Pancreas (tissue), 10 donors: ENCODE measurements at regions not wholly inside any gene's neighbourhood (a gene's known extent, or its start where the extent isn't known, plus 50 kb on each side); places are given as distances from the start of the nearest gene placed in this dataset.

Source experiments
- ATAC-seq, 4 donors: fragments of 200-7000 bp; cut with Tn5 transposase; one replicate each; pipeline versions ENCODE4 v1.8.0 to v1.9.1; 2020; ENCODE audit warnings: mild to moderate bottlenecking in 4 of 4, moderate library complexity in 4 of 4
- DNase-seq, 6 donors: peaks; one replicate each; pipeline ENCODE4 v3.0.0-alpha.2; 2020
- FAIRE-seq: peaks from 2 replicates; lab custom pipeline; 2012; peaks lifted over from hg19 to GRCh38; lab: Jason Lieb, UNC
- H3K27ac ChIP-seq, 4 donors: fragments of 200-600 bp; sonication (generic); 1 replicate in 3 of 4; 2 replicates in 1 of 4; pipeline versions ENCODE4 v1.5.0 to v1.8.0; 2020
- H3K27me3 ChIP-seq, 4 donors: fragments of 200-600 bp; one replicate each; pipeline ENCODE4 v1.8.0; 2021
- H3K36me3 ChIP-seq, 3 donors: fragments of 200-600 bp; sonication (generic) in 1 of 3; one replicate each; pipeline versions ENCODE4 v1.5.0 to v1.8.0; 2020 to 2021
- H3K4me1 ChIP-seq, 3 donors: fragments of 200-600 bp; one replicate each; pipeline ENCODE4 v1.8.0; 2021
- H3K4me3 ChIP-seq, 4 donors: fragments of 200-600 bp; sonication (generic) in 2 of 4; one replicate each; pipeline versions ENCODE4 v1.5.0 to v1.8.0; 2020 to 2021
- H3K9me3 ChIP-seq, 4 donors: fragments of 200-600 bp; one replicate each; pipeline ENCODE4 v1.8.0; 2021
- CTCF ChIP-seq, 4 donors: fragments of 200-600 bp; sonication (generic) in 3 of 4; IDR thresholded peaks; one replicate each; pipeline versions ENCODE4 v1.5.0 to v1.8.0; 2021; ENCODE audit warnings: antibody characterized with exemption in 4 of 4
- WGBS, 2 donors: extraction: QIAGEN DNeasy Blood & Tissue Kit; methylation state at CpG; one replicate each; pipeline ENCODE4 v1.1.7; 2013; 5-methylcytosine and 5-hydroxymethylcytosine counted together
- intact Hi-C, 3 donors: fragments of 100-400 bp; cut with DNase I; formaldehyde crosslinking; loops; one replicate each; pipeline versions ENCODE4 v1.11.1 to v1.14.2; 2022
- donor health status: healthy with polysubstance abuse.
- donor health status: DM: no; HTN: no; CAD: no; lungs with moderate emphysema.
- donor health status: DM: no; HTN: no; CAD: no.
- donor health status: control.
- donor health status: control.
- donor health status: Bipolar disorder and iron deficiency.
- donor health status: DM: yes; HTN: yes; CAD: no.
- donor health status: DM: no; HTN: no; CAD: no.
- donor health status: DM: no; HTN: no; CAD: no.
- donor health status: DM: yes; HTN: yes; CAD: no.

GRCh38 chr10:70977625-70978024, 89.3 kb upstream of the PCBD1 start:
- ATAC-seq (no peak), DNase-seq (no peak), FAIRE-seq (no peak)
- WGBS, 2 donors = 65 to 83% methylated on average over 11 of the region's 11 CpGs
- H3K4me3 ChIP-seq = no peak overlapping the region
- no peaks in the 10 kb centered on the region for H3K9me3 ChIP-seq
- intact Hi-C loops = no loop called here
- TF ChIP-seq CTCF (IDR thresholded peaks at IDR 0.05) = no peak
- H3K4me1 ChIP-seq = no peaks in the 10 kb centered on the region
- no peaks in the 10 kb centered on the region for H3K27me3 ChIP-seq
- H3K36me3 ChIP-seq = no peaks in the 10 kb centered on the region
- H3K27ac ChIP-seq = no peak overlapping the region

- WGBS, 2 donors = 71 to 79% methylated on average over 6 of the region's 6 CpGs
Observed at GRCh38 chr10:70978181-70978580, 89.8 kb upstream of the PCBD1 start.

GRCh38 chr10:70978816-70979480, 90.6 kb upstream of the PCBD1 start:
- no peak overlapping the region for H3K4me3 ChIP-seq
- FAIRE-seq = no peak
- 68 to 69% methylated on average over 8 of the region's 8 CpGs for WGBS, 2 donors
- no peak overlapping the region for H3K27ac ChIP-seq
- no peaks in the 10 kb centered on the region for H3K36me3 ChIP-seq
- no peak for DNase-seq
- no peaks in the 10 kb centered on the region for H3K9me3 ChIP-seq
- H3K27me3 ChIP-seq = no peaks in the 10 kb centered on the region
- intact Hi-C loops = no loop called here
- no peak for TF ChIP-seq CTCF (IDR thresholded peaks at IDR 0.05)
- no peak for ATAC-seq
- H3K4me1 ChIP-seq = no peaks in the 10 kb centered on the region

More at GRCh38 chr10:70978181-70978580, 89.8 kb upstream of the PCBD1 start:
- FAIRE-seq (no peak), ATAC-seq (no peak), DNase-seq (no peak)
- no peak for TF ChIP-seq CTCF (IDR thresholded peaks at IDR 0.05)
- Histone ChIP-seq H3K9me3 (no peaks in the 10 kb centered on the region), H3K27ac (no peak overlapping the region), H3K36me3 (no peaks in the 10 kb centered on the region), H3K4me3 (no peak overlapping the region), H3K4me1 (no peaks in the 10 kb centered on the region), H3K27me3 (no peaks in the 10 kb centered on the region)
- intact Hi-C loops = no loop called here

- DNase-seq = no peak
- no peak for ATAC-seq
- no peaks in the 10 kb centered on the region for H3K4me1 ChIP-seq
- H3K27me3 ChIP-seq = no peaks in the 10 kb centered on the region
- H3K4me3 ChIP-seq = no peak overlapping the region
- no peaks in the 10 kb centered on the region for H3K36me3 ChIP-seq
- no peaks in the 10 kb centered on the region for H3K9me3 ChIP-seq
- intact Hi-C loops = no loop called here
- TF ChIP-seq CTCF (IDR thresholded peaks at IDR 0.05) = no peak
- 77 to 79% methylated on average over 2 of the region's 2 CpGs for WGBS, 2 donors
- H3K27ac ChIP-seq = no peak overlapping the region
- FAIRE-seq = no peak
Observed at GRCh38 chr10:70980687-70981086, 92.3 kb upstream of the PCBD1 start.

- H3K4me1 ChIP-seq = no peaks in the 10 kb centered on the region
- DNase-seq (no peak), FAIRE-seq (no peak), ATAC-seq (no peak)
- no peaks in the 10 kb centered on the region for H3K27me3 ChIP-seq
- H3K9me3 ChIP-seq = no peaks in the 10 kb centered on the region
- intact Hi-C loops = no loop called here
- no peak overlapping the region for H3K4me3 ChIP-seq
- H3K36me3 ChIP-seq = no peaks in the 10 kb centered on the region
- TF ChIP-seq CTCF (IDR thresholded peaks at IDR 0.05) = no peak
- H3K27ac ChIP-seq = no peak overlapping the region
- WGBS, 2 donors = 77 to 84% methylated on average over 7 of the region's 7 CpGs
Observed at GRCh38 chr10:70981171-70981836, 92.9 kb upstream of the PCBD1 start.
